ENCODE measurements at regions not wholly inside any gene's neighbourhood (a gene's known extent, or its start where the extent isn't known, plus 50 kb on each side); places are given as distances from the start of the nearest gene placed in this dataset.

- DNase-seq, result no peak
Measured at GRCh38 chr14:61959348-61959747, 197.1 kb downstream of the SNAPC1 start.

GRCh38 chr14:61961369-61961768 lies 199.1 kb downstream of the SNAPC1 start:
- no peak overlapping the region for H3K4me3 ChIP-seq
- peaks cover 0 to 35% (median 8%) of the 10 kb centered on the region in 11 donors for H3K9me3 ChIP-seq
- no peaks in the 10 kb centered on the region for H3K27me3 ChIP-seq
- WGBS, 2 donors, result 62 to 75% methylated on average over 2 of the region's 2 CpGs
- no peaks in the 10 kb centered on the region for H3K4me1 ChIP-seq
- H3K27ac ChIP-seq, result no peak overlapping the region
- H3K36me3 ChIP-seq, result no peaks in the 10 kb centered on the region
- intact Hi-C loops (cut with DNase I), result no loop called here
- no peak for DNase-seq
- no peak for TF ChIP-seq CTCF (IDR thresholded peaks at IDR 0.05)
- no peak for ATAC-seq

More at GRCh38 chr14:61959348-61959747, 197.1 kb downstream of the SNAPC1 start:
- Histone ChIP-seq H3K27me3 (no peaks in the 10 kb centered on the region), H3K9me3 (peaks cover 0 to 47% (median 13%) of the 10 kb centered on the region in 11 donors), H3K27ac (no peak overlapping the region), H3K4me3 (no peak overlapping the region), H3K4me1 (no peaks in the 10 kb centered on the region), H3K36me3 (no peaks in the 10 kb centered on the region)
- intact Hi-C loops (cut with DNase I), result no loop called here
- 92 to 95% methylated on average over 2 of the region's 2 CpGs for WGBS, 2 donors
- ATAC-seq, result no peak
- no peak for TF ChIP-seq CTCF (IDR thresholded peaks at IDR 0.05)

- intact Hi-C loops (cut with DNase I), result no loop called here
- WGBS, 2 donors, result 80 to 85% methylated on average over 2 of the region's 2 CpGs
- no peak for DNase-seq
Measured at GRCh38 chr14:61963926-61964325, 201.7 kb downstream of the SNAPC1 start.

GRCh38 chr14:61965030-61965745 lies 203.0 kb downstream of the SNAPC1 start:
- no peaks in the 10 kb centered on the region for H3K4me1 ChIP-seq
- no peak for DNase-seq
- H3K36me3 ChIP-seq, result no peaks in the 10 kb centered on the region
- ATAC-seq, result no peak
- no peak for TF ChIP-seq CTCF (IDR thresholded peaks at IDR 0.05)
- WGBS, 2 donors, result 74 to 79% methylated on average over 2 of the region's 2 CpGs
- H3K4me3 ChIP-seq, result no peak overlapping the region
- no peaks in the 10 kb centered on the region for H3K27me3 ChIP-seq
- H3K9me3 ChIP-seq, result peaks cover 0 to 11% (median 0%) of the 10 kb centered on the region in 11 donors
- intact Hi-C loops (cut with DNase I), result no loop called here
- no peak overlapping the region for H3K27ac ChIP-seq

More at GRCh38 chr14:61963926-61964325, 201.7 kb downstream of the SNAPC1 start:
- TF ChIP-seq CTCF (IDR thresholded peaks at IDR 0.05), result no peak
- ATAC-seq, result no peak
- peaks cover 0 to 11% (median 0%) of the 10 kb centered on the region in 11 donors for H3K9me3 ChIP-seq
- H3K27me3 ChIP-seq, result no peaks in the 10 kb centered on the region
- H3K4me1 ChIP-seq, result no peaks in the 10 kb centered on the region
- no peak overlapping the region for H3K4me3 ChIP-seq
- H3K36me3 ChIP-seq, result no peaks in the 10 kb centered on the region
- H3K27ac ChIP-seq, result no peak overlapping the region

All from heart right ventricle (tissue), 16 donors.